Activated T-cell treated with anti-CD3 and anti-CD28 coated beads, Interleukin-2, amount 50 U/mL, for 24 hours (primary cell): ENCODE measurements at regions not wholly inside any gene's neighbourhood (a gene's known extent, or its start where the extent isn't known, plus 50 kb on each side); places are given as distances from the start of the nearest gene placed in this dataset.

Source experiments
- DNase-seq: peaks from one replicate; pipeline ENCODE4 v3.0.0-alpha.2; 2020
- H3K27ac Mint-ChIP-seq: 2 replicates; pipeline ENCODE4 v1.8.0; 2020; ENCODE audit warnings: mild to moderate bottlenecking, mixed read lengths
- H3K27me3 Mint-ChIP-seq: 2 replicates; pipeline ENCODE4 v1.8.0; 2020; ENCODE audit warnings: mixed read lengths
- H3K36me3 Mint-ChIP-seq: 2 replicates; pipeline ENCODE4 v1.8.0; 2020; ENCODE audit warnings: low read depth, mixed read lengths
- H3K4me1 Mint-ChIP-seq: 2 replicates; pipeline ENCODE4 v1.8.0; 2020; ENCODE audit warnings: low read depth, mixed read lengths
- H3K4me3 Mint-ChIP-seq: 2 replicates; pipeline ENCODE4 v1.8.0; 2020; ENCODE audit warnings: mild to moderate bottlenecking, moderate library complexity, mixed read lengths
- H3K9me3 Mint-ChIP-seq: 2 replicates; pipeline ENCODE4 v1.8.0; 2020; ENCODE audit warnings: mixed read lengths

DNA sequence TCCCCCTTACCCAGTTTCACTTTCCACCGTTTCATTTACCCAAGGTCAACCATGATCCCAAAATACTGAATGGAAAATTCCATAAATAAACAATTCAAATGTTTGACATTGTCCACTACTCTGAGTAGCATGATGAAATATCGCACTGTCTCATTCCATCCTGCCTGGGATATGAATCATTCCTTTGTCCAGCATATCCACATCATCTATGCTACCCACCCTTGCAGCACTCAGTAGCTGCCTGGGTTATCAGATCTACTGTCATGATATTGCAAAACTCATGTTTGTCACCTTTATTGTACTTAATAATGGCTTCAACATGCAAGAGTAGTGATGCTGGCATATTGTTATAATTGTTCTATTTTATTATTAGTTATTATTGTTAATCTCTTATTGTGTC is 263.9 kb upstream of the NBEA start:
- Mint-ChIP-seq H3K4me3 (no peak overlapping the region), H3K4me1 (no peaks in the 10 kb centered on the region), H3K36me3 (no peaks in the 10 kb centered on the region), H3K27ac (no peak overlapping the region), H3K9me3 (no peaks in the 10 kb centered on the region), H3K27me3 (no peaks in the 10 kb centered on the region)
- no peak for DNase-seq

DNA sequence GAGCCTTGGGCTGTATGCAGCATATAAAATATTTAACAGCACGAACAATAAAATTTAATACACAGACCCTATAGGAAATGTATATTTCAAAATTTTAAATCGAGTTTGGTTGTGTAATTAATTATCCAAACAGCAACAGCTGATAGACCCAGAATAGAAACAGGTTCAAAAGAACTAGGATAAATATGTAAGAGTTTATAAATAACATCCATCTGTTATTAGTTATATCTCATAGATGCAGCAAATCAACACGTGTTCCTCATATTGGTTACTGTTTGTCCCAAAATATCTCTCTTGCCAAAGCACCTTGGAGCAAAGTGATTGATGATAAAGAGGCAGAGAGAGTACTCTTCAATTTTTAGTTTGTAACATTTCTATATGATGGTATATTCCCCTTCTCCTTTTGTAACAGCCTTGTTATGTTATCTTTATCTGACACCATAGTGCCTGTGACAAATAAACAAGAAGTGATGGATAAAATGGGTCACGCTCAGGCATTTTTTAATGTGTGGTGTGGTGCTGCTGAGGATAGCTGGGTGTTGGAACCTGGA is 260.6 kb upstream of the NBEA start:
- no peaks in the 10 kb centered on the region for H3K4me1 Mint-ChIP-seq
- H3K27me3 Mint-ChIP-seq: no peaks in the 10 kb centered on the region
- no peaks in the 10 kb centered on the region for H3K36me3 Mint-ChIP-seq
- DNase-seq: no peak
- H3K9me3 Mint-ChIP-seq: no peaks in the 10 kb centered on the region
- H3K27ac Mint-ChIP-seq: no peak overlapping the region
- no peak overlapping the region for H3K4me3 Mint-ChIP-seq

DNA sequence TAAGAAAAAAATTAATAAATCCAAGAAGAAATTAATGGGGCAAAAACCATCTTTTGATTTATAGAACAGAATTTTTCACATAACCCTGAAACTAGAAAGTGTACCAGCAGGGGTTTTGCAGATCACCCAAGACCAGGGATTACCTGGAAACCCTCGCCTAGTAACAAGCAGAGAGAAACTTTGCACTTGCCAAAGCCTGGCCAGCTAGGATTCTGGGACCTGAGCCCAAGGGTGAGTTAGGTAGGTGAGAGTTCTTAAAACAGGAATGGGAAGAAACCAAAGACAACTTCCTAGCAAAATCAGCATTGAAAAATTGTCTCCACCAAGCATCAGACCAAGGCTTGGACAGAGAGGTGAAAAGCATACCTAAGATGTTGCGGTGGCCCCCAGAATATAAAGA is 247.0 kb upstream of the NBEA start:
- Mint-ChIP-seq H3K36me3 (no peaks in the 10 kb centered on the region), H3K27me3 (no peaks in the 10 kb centered on the region), H3K27ac (no peak overlapping the region), H3K4me3 (no peak overlapping the region), H3K9me3 (no peaks in the 10 kb centered on the region), H3K4me1 (no peaks in the 10 kb centered on the region)
- DNase-seq: no peak

DNA sequence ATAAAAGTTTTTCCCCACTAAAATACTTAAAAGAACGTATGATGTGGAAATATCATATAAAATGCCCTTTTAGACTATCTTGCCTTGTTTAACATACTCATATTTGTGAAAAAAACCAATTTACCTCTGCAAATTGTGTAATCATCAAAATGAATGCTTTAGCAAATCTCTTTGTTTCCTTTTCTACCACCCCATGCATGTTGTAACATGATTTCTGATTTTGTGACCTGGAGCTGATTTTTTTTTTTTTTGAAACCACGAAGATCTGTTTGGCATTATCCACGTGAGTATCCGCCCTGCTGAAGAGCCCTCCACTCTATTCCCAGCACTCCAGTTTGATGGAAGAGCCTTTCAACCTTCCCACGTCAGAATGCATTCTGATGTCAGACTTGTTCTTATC is 245.8 kb upstream of the NBEA start:
- Mint-ChIP-seq H3K36me3 (no peaks in the 10 kb centered on the region), H3K4me3 (no peak overlapping the region), H3K4me1 (no peaks in the 10 kb centered on the region), H3K9me3 (no peaks in the 10 kb centered on the region), H3K27me3 (no peaks in the 10 kb centered on the region), H3K27ac (no peak overlapping the region)
- DNase-seq: no peak

DNA sequence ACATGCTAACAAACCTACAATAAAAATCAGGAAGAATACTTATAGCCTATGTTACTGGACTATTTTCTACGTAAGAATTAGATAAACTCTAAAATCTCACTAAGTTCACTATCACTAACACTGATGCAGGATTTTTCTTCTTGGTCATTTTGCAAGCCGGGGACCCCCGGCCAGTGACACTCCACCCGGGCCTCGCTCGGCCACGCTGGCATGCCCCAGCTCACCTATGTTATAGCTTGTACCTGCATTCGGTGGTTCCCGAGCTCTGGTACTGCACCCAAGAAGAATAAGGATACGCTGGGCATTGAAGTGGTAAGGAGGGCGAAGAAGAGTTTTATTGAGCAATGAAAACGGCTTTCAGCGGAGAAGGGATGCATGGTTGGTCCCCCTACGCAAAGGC is 245.3 kb upstream of the NBEA start:
- Mint-ChIP-seq H3K4me1 (no peaks in the 10 kb centered on the region), H3K4me3 (no peak overlapping the region), H3K9me3 (no peaks in the 10 kb centered on the region), H3K27me3 (no peaks in the 10 kb centered on the region), H3K27ac (no peak overlapping the region), H3K36me3 (no peaks in the 10 kb centered on the region)
- DNase-seq: no peak

DNA sequence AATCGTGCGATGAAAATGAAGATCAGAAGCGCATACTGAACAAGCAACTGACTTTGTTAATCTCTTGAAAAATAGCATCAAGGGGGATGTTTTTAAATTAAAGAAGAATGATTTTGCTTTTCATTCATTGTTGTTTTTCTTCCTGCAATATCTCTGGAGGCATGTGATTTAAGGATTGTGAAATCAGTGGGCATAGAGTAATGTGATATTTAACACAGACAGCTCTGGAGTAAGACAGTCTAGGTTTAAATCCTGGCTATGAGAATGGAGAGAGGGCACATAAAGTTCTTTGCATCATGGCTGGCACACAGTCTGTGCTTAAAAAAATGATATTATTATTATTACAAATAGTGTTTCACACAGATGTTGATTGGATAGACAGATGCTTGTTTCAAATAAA is 243.1 kb upstream of the NBEA start:
- DNase-seq: no peak
- no peaks in the 10 kb centered on the region for H3K4me1 Mint-ChIP-seq
- H3K27ac Mint-ChIP-seq: no peak overlapping the region
- no peaks in the 10 kb centered on the region for H3K36me3 Mint-ChIP-seq
- H3K27me3 Mint-ChIP-seq: no peaks in the 10 kb centered on the region
- no peaks in the 10 kb centered on the region for H3K9me3 Mint-ChIP-seq
- no peak overlapping the region for H3K4me3 Mint-ChIP-seq

DNA sequence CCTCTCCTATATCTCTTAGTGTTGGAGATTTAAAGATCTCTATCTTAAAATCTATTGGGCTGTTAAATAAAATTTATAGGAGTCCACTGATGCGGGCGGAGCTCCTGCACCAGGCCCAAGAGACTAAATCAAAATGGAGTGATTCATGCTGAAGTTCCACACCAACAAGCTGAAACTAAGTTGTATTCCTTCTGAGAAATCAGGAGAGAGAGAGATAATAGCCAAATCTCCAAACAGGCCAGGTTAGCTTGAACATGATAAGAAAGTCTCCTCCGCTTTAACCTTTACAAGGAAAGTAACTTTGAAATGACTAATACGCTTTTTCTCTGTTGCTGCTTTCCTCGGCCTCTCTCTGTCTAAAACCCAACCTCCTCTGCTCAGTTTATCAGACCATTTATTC is 241.9 kb upstream of the NBEA start:
- no peaks in the 10 kb centered on the region for H3K4me1 Mint-ChIP-seq
- H3K9me3 Mint-ChIP-seq: no peaks in the 10 kb centered on the region
- H3K27me3 Mint-ChIP-seq: no peaks in the 10 kb centered on the region

DNA sequence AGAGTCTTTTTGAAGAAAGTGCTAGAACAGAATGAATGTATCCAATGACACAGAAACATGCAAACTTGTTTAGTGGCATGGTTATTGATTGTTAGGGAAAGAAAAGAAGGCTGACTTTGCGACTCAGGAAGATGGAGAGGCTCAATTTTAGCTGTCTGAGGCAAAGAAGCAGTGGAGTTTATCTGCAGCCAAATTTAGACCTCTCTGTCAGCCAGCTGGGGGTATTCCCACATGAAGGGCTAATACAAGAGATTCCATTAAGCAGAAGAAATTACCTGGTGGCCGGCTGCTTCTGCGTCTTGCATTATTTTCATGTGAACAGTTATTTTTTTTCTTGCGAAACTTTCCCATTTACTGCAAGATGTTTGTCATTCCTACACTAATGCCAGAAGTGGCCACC is 240.2 kb upstream of the NBEA start:
- Mint-ChIP-seq H3K36me3 (no peaks in the 10 kb centered on the region), H3K27ac (no peak overlapping the region), H3K4me1 (no peaks in the 10 kb centered on the region), H3K27me3 (no peaks in the 10 kb centered on the region), H3K9me3 (peaks cover 5% of the 10 kb centered on the region), H3K4me3 (no peak overlapping the region)
- DNase-seq: no peak

More for the DNA sequence above, 241.9 kb upstream of the NBEA start:
- H3K36me3 Mint-ChIP-seq: no peaks in the 10 kb centered on the region
- DNase-seq: no peak
- no peak overlapping the region for H3K27ac Mint-ChIP-seq
- H3K4me3 Mint-ChIP-seq: no peak overlapping the region

DNA sequence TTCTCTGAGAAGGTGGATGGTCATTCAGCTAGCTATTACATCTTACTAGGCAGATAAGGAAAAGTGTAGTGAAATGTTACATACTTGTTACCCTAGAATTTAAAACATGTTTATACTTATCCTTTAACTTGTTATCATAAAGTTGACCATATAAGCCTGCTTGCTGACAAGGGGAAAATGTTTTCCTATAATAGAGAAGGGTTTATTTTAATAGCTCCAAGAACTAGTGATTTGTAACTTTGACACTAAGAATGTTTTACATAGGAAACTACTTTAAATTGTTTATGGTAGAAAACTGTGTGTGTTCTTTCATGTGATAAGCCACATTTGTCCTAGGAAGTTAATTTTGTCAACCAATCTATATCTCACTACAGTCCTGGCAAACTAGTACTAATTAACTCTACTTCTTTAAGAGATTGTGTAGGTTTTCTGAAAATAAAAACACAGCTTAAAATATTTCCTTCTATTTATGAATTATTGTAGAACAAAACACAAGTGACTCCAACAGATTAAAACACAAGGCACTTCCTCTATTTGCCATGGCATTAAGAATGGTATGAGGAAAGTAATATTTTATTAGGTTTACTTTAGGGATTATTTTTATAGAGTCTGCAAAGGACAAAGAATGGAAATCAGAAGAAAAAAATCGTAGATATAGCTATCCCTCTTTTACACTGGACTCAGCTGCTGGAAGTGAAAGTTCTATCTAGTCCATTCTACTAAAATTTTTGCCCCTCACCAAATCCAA is 233.3 kb upstream of the NBEA start:
- no peaks in the 10 kb centered on the region for H3K27me3 Mint-ChIP-seq
- no peak overlapping the region for H3K4me3 Mint-ChIP-seq
- H3K4me1 Mint-ChIP-seq: no peaks in the 10 kb centered on the region
- H3K9me3 Mint-ChIP-seq: peaks cover 5% of the 10 kb centered on the region
- DNase-seq: no peak
- H3K36me3 Mint-ChIP-seq: no peaks in the 10 kb centered on the region
- no peak overlapping the region for H3K27ac Mint-ChIP-seq

DNA sequence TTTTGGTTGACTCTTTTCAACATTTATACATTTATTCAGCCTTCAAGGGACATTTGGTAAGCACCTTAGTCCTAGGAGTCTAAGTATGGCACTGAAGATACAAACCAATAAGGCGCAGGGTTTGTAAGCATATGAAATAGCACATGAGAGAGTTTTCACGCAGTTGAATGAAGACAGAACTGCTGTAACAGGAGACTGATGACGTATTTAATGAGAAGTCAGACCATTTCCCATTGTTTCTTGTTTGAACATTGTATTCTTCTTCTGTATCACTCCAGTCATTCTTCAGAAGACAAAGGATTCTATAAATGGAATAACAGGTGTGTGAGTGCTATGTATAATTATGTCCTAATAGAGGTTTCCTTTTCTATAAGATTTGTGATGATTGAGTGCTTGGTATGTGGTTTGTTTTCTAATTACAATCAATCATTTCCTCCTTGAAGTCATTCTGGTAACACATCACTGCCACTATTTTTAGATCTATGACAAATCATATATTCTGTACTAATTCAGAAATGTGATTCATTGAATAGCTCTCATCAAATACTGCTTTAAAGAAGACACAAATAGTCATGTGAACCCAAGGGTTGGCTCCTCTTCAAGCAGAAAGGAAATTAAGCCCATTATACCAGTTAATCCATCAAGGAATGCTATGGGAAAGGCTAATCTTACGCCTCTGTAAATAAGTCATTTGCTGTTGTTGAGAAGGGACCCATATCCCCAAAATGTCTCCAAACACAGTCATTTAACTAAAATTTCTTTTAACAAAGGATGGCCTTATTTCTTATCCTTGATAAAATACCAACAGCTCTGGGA is 222.8 kb upstream of the NBEA start:
- Mint-ChIP-seq H3K4me1 (no peaks in the 10 kb centered on the region), H3K9me3 (no peaks in the 10 kb centered on the region), H3K27me3 (no peaks in the 10 kb centered on the region), H3K27ac (no peak overlapping the region), H3K36me3 (no peaks in the 10 kb centered on the region), H3K4me3 (no peak overlapping the region)
- no peak for DNase-seq

DNA sequence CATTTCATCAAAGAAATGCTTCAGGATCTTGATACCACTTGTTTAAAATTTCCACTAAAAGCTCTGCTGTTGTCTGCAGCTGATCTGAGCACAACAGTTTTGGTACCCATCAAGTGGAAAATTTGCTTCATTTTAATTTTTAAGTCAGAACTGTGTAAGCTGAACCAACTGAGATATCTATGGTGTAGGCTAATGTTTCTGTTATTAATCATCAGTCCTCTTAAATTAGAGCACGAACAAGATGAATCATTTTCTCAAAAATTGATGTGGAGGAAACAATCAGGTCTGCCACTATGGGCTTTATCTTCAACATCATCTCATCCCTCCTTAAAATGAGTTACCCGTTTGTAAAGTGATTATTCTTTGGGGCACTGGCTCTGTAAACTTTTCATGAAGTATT is 221.5 kb upstream of the NBEA start:
- DNase-seq: no peak
- H3K27me3 Mint-ChIP-seq: no peaks in the 10 kb centered on the region
- H3K4me1 Mint-ChIP-seq: no peaks in the 10 kb centered on the region
- H3K36me3 Mint-ChIP-seq: no peaks in the 10 kb centered on the region
- no peaks in the 10 kb centered on the region for H3K9me3 Mint-ChIP-seq
- no peak overlapping the region for H3K27ac Mint-ChIP-seq
- no peak overlapping the region for H3K4me3 Mint-ChIP-seq

DNA sequence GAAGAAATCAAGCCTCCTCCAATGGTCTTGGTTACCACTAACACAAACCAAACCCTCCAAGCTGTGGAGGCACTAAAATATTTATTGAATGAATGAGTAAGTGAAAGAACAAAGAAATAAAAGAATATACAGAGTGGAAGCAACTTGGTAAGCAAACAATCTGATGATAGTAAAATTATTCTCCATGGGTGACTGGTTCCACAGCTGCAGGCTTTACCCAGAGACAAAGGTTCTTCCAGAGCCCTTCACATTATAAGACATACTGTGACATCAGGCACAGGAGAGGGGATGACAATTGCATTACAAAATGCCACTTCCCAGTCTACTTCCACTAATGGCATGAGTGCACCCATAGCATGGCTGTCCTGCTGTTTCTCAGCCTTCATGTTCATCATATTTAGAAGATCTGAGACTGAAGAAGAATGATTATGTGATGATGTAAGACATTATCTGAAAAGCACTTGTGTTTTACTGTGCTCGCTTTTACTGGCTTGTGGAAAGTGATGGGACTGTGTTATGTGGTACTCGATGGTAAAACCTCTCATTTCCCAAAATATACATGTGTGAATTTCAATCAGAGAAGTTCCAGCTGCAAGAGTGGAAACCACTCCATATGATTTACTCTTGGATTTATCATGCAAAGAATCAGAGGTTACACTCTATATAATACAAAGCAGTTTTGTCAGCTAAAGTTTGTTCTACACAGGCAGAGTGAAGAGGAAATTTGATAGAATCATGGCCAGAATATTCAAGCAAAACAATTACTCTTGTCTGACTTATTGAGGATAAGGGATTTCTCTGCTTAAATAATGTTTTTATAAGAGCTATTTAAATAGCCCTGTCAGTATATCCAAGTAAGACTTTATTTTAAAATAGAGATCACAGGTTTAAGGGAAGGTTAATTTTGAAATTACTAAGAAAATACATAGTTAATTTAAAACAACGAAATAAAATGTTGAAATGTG is 220.2 kb upstream of the NBEA start:
- DNase-seq: no peak
- H3K4me3 Mint-ChIP-seq: no peak overlapping the region
- H3K27ac Mint-ChIP-seq: no peak overlapping the region
- no peaks in the 10 kb centered on the region for H3K4me1 Mint-ChIP-seq
- H3K9me3 Mint-ChIP-seq: no peaks in the 10 kb centered on the region
- no peaks in the 10 kb centered on the region for H3K27me3 Mint-ChIP-seq
- no peaks in the 10 kb centered on the region for H3K36me3 Mint-ChIP-seq

DNA sequence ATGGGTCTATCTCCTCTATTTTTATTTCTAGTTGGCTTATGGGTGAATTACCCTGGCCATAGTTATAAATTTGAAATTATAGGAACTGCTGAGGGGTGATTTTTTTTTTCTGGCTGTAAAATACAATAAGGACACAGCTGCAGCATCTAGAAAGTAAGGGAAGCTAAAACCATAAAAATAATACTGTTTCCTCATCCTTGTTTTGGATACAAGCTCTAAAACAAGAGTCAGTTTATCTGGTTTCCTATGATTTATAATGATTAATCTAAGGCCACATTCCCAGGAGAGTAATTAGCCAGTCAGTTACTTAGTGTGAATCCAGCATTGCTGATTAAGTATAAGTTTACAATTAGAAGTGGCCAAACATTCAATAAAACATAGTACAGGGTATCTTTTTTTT is 219.1 kb upstream of the NBEA start:
- Mint-ChIP-seq H3K36me3 (no peaks in the 10 kb centered on the region), H3K27ac (no peak overlapping the region), H3K4me1 (no peaks in the 10 kb centered on the region), H3K4me3 (no peak overlapping the region), H3K27me3 (no peaks in the 10 kb centered on the region), H3K9me3 (no peaks in the 10 kb centered on the region)
- no peak for DNase-seq

DNA sequence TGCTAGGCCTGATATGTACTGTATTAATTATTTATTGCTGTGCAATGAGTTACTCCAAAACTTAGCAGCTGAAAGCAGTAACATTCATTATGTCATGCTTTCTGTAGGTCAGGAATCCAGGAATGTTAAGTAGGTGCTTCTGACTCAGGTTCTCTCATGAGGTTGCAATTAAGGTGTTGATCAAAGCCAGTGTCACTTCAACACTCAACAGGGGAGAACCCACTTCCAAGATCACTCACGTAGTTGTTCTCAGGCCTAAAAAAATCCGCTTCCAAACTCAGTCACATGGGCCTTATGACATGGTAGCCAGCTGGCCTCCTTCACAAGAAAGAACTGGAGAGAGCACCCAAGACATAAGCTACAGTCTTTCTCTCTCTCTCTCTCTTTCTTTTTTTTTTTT is 211.1 kb upstream of the NBEA start:
- Mint-ChIP-seq H3K27me3 (no peaks in the 10 kb centered on the region), H3K4me1 (no peaks in the 10 kb centered on the region), H3K9me3 (no peaks in the 10 kb centered on the region), H3K36me3 (no peaks in the 10 kb centered on the region), H3K27ac (no peak overlapping the region), H3K4me3 (no peak overlapping the region)
- no peak for DNase-seq
